Chondrocyte (in vitro differentiated cells): ENCODE measurements at regions not wholly inside any gene's neighbourhood (a gene's known extent, or its start where the extent isn't known, plus 50 kb on each side); places are given as distances from the start of the nearest gene placed in this dataset.

Source experiments
- DNase-seq: peaks from one replicate; pipeline ENCODE4 v3.0.0; 2021; ENCODE audit warnings: mixed read lengths, low spot score
- H3K27ac Mint-ChIP-seq: one replicate; pipeline ENCODE4 v1.8.0; 2021; ENCODE audit warnings: mild to moderate bottlenecking, moderate library complexity, mixed read lengths; ENCODE audit not compliant: unreplicated experiment
- H3K27me3 Mint-ChIP-seq: 2 replicates; pipeline ENCODE4 v1.8.0; 2021; ENCODE audit warnings: low read depth, mixed read lengths
- H3K36me3 Mint-ChIP-seq: 2 replicates; pipeline ENCODE4 v1.8.0; 2021; ENCODE audit warnings: low read depth, mixed read lengths
- H3K4me1 Mint-ChIP-seq: 2 replicates; pipeline ENCODE4 v1.8.0; 2021; ENCODE audit warnings: low read depth, mild to moderate bottlenecking, mixed read lengths
- H3K4me3 Mint-ChIP-seq: one replicate; pipeline ENCODE4 v1.8.0; 2021; ENCODE audit warnings: mild to moderate bottlenecking, moderate library complexity, mixed read lengths; ENCODE audit not compliant: unreplicated experiment
- H3K9me3 Mint-ChIP-seq: 2 replicates; pipeline ENCODE4 v1.8.0; 2021; ENCODE audit warnings: low read depth, mixed read lengths
- CTCF ChIP-seq: fragments of 200-600 bp; sonication (generic); IDR thresholded peaks from 2 replicates; pipeline ENCODE4 v1.5.0; 2021; ENCODE audit warnings: antibody characterized with exemption, mild to moderate bottlenecking, moderate library complexity

- peaks cover 3% of the 10 kb centered on the region for H3K36me3 Mint-ChIP-seq
- TF ChIP-seq CTCF, result no peak
- H3K4me3 Mint-ChIP-seq, result no peak overlapping the region
- H3K27me3 Mint-ChIP-seq, result no peaks in the 10 kb centered on the region
- no peak for DNase-seq
- no peak overlapping the region for H3K27ac Mint-ChIP-seq
- no peaks in the 10 kb centered on the region for H3K4me1 Mint-ChIP-seq
- H3K9me3 Mint-ChIP-seq, result peaks cover 60% of the 10 kb centered on the region
Measured at GRCh38 chr18:14919666-14920065, 171.7 kb downstream of the ANKRD30B start.

GRCh38 chr18:14921031-14921430 is 173.1 kb downstream of the ANKRD30B start:
- no peak overlapping the region for H3K4me3 Mint-ChIP-seq
- peaks cover 66% of the 10 kb centered on the region for H3K9me3 Mint-ChIP-seq
- H3K27me3 Mint-ChIP-seq, result no peaks in the 10 kb centered on the region
- DNase-seq, result no peak
- TF ChIP-seq CTCF, result no peak
- H3K27ac Mint-ChIP-seq, result no peak overlapping the region
- H3K36me3 Mint-ChIP-seq, result peaks cover 4% of the 10 kb centered on the region
- H3K4me1 Mint-ChIP-seq, result no peaks in the 10 kb centered on the region

- H3K9me3 Mint-ChIP-seq, result peaks cover 62% of the 10 kb centered on the region
- TF ChIP-seq CTCF, result no peak
- no peak for DNase-seq
Measured at GRCh38 chr18:14921547-14921946, 173.6 kb downstream of the ANKRD30B start.

GRCh38 chr18:14922031-14922430 is 174.1 kb downstream of the ANKRD30B start:
- Mint-ChIP-seq H3K9me3 (peaks cover 63% of the 10 kb centered on the region), H3K27me3 (no peaks in the 10 kb centered on the region), H3K27ac (no peak overlapping the region), H3K4me1 (no peaks in the 10 kb centered on the region), H3K4me3 (no peak overlapping the region), H3K36me3 (peaks cover 4% of the 10 kb centered on the region)
- no peak for TF ChIP-seq CTCF
- no peak for DNase-seq

More at GRCh38 chr18:14921547-14921946, 173.6 kb downstream of the ANKRD30B start:
- Mint-ChIP-seq H3K27ac (no peak overlapping the region), H3K36me3 (peaks cover 4% of the 10 kb centered on the region), H3K27me3 (no peaks in the 10 kb centered on the region), H3K4me1 (no peaks in the 10 kb centered on the region), H3K4me3 (no peak overlapping the region)

DNA sequence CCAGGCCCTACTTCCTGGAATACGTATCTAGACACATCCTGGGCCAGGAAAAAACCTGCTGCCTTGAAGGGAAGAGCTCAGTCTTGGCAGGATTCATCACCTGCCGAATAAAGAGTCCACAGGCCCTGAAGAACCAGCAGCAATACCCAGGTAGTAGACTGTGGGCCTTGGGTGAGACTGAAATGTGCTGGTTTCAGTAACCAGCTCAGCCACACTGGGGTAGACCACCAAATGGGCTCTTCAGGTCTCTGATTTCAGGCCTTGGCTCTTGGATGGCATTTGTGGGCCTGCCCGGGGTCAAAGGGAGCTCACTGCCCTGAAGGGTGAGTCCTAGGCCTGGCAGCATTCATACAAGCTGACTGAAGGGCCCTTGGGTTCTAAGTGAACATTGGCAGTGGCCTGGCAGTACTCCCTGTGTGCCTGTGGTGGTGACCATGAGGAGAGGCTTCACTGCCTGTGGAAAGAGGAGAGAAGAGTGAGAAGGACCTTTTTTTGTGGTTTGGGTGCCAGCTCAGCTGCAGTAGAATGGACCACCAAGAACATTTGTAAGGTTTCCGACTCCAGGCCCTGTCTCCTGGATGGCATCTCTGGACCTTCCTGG is 175.1 kb downstream of the ANKRD30B start:
- Mint-ChIP-seq H3K4me1 (no peaks in the 10 kb centered on the region), H3K27me3 (no peaks in the 10 kb centered on the region), H3K36me3 (peaks cover 4% of the 10 kb centered on the region), H3K9me3 (peaks cover 57% of the 10 kb centered on the region), H3K27ac (no peak overlapping the region), H3K4me3 (no peak overlapping the region)
- no peak for DNase-seq
- no peak for TF ChIP-seq CTCF
